GM23338 (cell line): ENCODE measurements at regions not wholly inside any gene's neighbourhood (a gene's known extent, or its start where the extent isn't known, plus 50 kb on each side); places are given as distances from the start of the nearest gene placed in this dataset.

Source experiments
- ATAC-seq: fragments of 200-7000 bp; cut with Tn5 transposase; 3 replicates; pipeline ENCODE4 v1.9.1; 2020
- DNase-seq: peaks from one replicate; pipeline ENCODE4 v3.0.0-alpha.2; 2015; ENCODE audit warnings: low spot score
- H2AFZ ChIP-seq: fragments of 200-600 bp; sonication (generic); 2 replicates; pipeline ENCODE4 v1.8.0; 2016; ENCODE audit warnings: antibody characterized with exemption, mild to moderate bottlenecking, moderate library complexity
- H3F3A ChIP-seq: fragments of 200-600 bp; sonication (generic); replicated peaks from 2 replicates; pipeline ENCODE4 v1.8.0; 2017; ENCODE audit warnings: antibody characterized with exemption, mixed run types, low read depth
- H3K27ac ChIP-seq: fragments of 200-600 bp; sonication (generic); 2 replicates; pipeline ENCODE4 v1.6.1; 2016; ENCODE audit warnings: low read depth
- H3K27me3 ChIP-seq: fragments of 200-600 bp; sonication (generic); 2 replicates; pipeline ENCODE4 v1.8.0; 2016; ENCODE audit warnings: mild to moderate bottlenecking, mixed run types, moderate library complexity; ENCODE audit not compliant: insufficient read depth
- H3K36me3 ChIP-seq: fragments of 200-600 bp; sonication (generic); 2 replicates; pipeline ENCODE4 v1.8.0; 2016; ENCODE audit warnings: mild to moderate bottlenecking; ENCODE audit not compliant: insufficient read depth
- H3K4me1 ChIP-seq: fragments of 200-600 bp; sonication (generic); 2 replicates; pipeline ENCODE4 v1.8.0; 2016; ENCODE audit warnings: mild to moderate bottlenecking, moderate library complexity; ENCODE audit not compliant: insufficient read depth
- H3K4me2 ChIP-seq: fragments of 200-600 bp; sonication (generic); 2 replicates; pipeline ENCODE4 v1.7.1; 2017; ENCODE audit warnings: mixed run types
- H3K4me3 ChIP-seq: fragments of 200-600 bp; sonication (generic); 2 replicates; pipeline ENCODE4 v1.6.1; 2016; ENCODE audit warnings: mixed run types
- H3K79me2 ChIP-seq: fragments of 200-600 bp; sonication (generic); replicated peaks from 2 replicates; pipeline ENCODE4 v1.8.0; 2017; ENCODE audit warnings: mild to moderate bottlenecking; ENCODE audit not compliant: insufficient read depth
- H3K9me2 ChIP-seq: fragments of 200-600 bp; sonication (generic); 2 replicates; pipeline ENCODE4 v1.8.0; 2017; ENCODE audit not compliant: insufficient read depth
- H4K20me1 ChIP-seq: fragments of 200-600 bp; sonication (generic); replicated peaks from 2 replicates; pipeline ENCODE4 v1.8.0; 2017; ENCODE audit warnings: mild to moderate bottlenecking; ENCODE audit not compliant: insufficient read depth
- H3K27ac Mint-ChIP-seq: 2 replicates; pipeline ENCODE4 v1.8.0; 2020; ENCODE audit warnings: inconsistent platforms, mild to moderate bottlenecking, moderate library complexity, mixed read lengths
- H3K27me3 Mint-ChIP-seq: 3 replicates; pipeline ENCODE4 v1.8.0; 2022; ENCODE audit warnings: low read depth, mild to moderate bottlenecking, moderate library complexity, mixed read lengths, inconsistent platforms; ENCODE audit not compliant: insufficient read depth, poor library complexity
- H3K36me3 Mint-ChIP-seq: 3 replicates; pipeline ENCODE4 v1.8.0; 2021; ENCODE audit warnings: low read depth, mild to moderate bottlenecking, inconsistent platforms, moderate library complexity, mixed read lengths
- H3K4me1 Mint-ChIP-seq: 3 replicates; pipeline ENCODE4 v1.8.0; 2020; ENCODE audit warnings: mild to moderate bottlenecking, inconsistent platforms, mixed read lengths
- H3K4me3 Mint-ChIP-seq: 3 replicates; pipeline ENCODE4 v1.8.0; 2021; ENCODE audit warnings: moderate library complexity, mild to moderate bottlenecking, inconsistent platforms, mixed read lengths
- H3K9me3 Mint-ChIP-seq: 3 replicates; pipeline ENCODE4 v1.8.0; 2020; ENCODE audit warnings: moderate library complexity, mild to moderate bottlenecking, inconsistent platforms, mixed read lengths
- CREB1 ChIP-seq: fragments of 250-450 bp; sonication (Bioruptor Pico); IDR thresholded peaks from 2 replicates; pipeline ENCODE4 v1.5.0; 2020; ENCODE audit warnings: low read depth, mild to moderate bottlenecking, moderate library complexity
- CTCF ChIP-seq, 2 experiments: fragments of 200-600 bp in 1 of 2; sonication (generic) in 1 of 2; conservative IDR thresholded peaks; 2 replicates each; pipeline versions ENCODE4 v1.5.1 to v1.6.1; 2016 to 2017; ENCODE audit warnings: antibody characterized with exemption in 2 of 2, low read depth in 2 of 2, mild to moderate bottlenecking in 2 of 2, moderate library complexity in 1 of 2
- ETS1 ChIP-seq: IDR thresholded peaks from 2 replicates; pipeline ENCODE4 v1.6.1; 2016; ENCODE audit warnings: antibody characterized with exemption
- EZH2 ChIP-seq: fragments of 200-600 bp; sonication (generic); IDR thresholded peaks from one replicate; pipeline ENCODE4 v1.8.0; 2017; ENCODE audit warnings: antibody characterized with exemption, mild to moderate bottlenecking, low read depth; ENCODE audit not compliant: unreplicated experiment
- EZH2phosphoT487 ChIP-seq: fragments of 200-600 bp; sonication (generic); IDR thresholded peaks from one replicate; pipeline ENCODE4 v1.8.1; 2018; ENCODE audit warnings: antibody characterized with exemption; ENCODE audit not compliant: unreplicated experiment
- JUNB ChIP-seq: IDR thresholded peaks from one replicate; pipeline ENCODE4 v1.6.1; 2016; ENCODE audit warnings: antibody characterized with exemption; ENCODE audit not compliant: unreplicated experiment
- NANOG ChIP-seq: IDR thresholded peaks from 2 replicates; pipeline ENCODE4 v1.6.1; 2016; ENCODE audit warnings: antibody characterized with exemption, borderline replicate concordance
- POLR2AphosphoS5 ChIP-seq: IDR thresholded peaks from 2 replicates; pipeline ENCODE4 v1.6.1; 2016; ENCODE audit warnings: antibody characterized with exemption, low read depth
- REST ChIP-seq: IDR thresholded peaks from one replicate; pipeline ENCODE4 v1.6.1; 2018; ENCODE audit warnings: antibody characterized with exemption; ENCODE audit not compliant: unreplicated experiment
- STAT1 ChIP-seq: IDR thresholded peaks from one replicate; pipeline ENCODE4 v1.6.1; 2016; ENCODE audit warnings: antibody characterized with exemption; ENCODE audit not compliant: unreplicated experiment
- ZNF114 ChIP-seq: fragments of 250-450 bp; sonication (Bioruptor Pico); IDR thresholded peaks from 2 replicates; pipeline ENCODE4 v1.5.0; 2020; ENCODE audit warnings: mild to moderate bottlenecking, moderate library complexity
- ZNF331 ChIP-seq: fragments of 250-450 bp; sonication (Bioruptor Pico); IDR thresholded peaks from 2 replicates; pipeline ENCODE4 v1.5.0; 2020; ENCODE audit warnings: low read depth, mild to moderate bottlenecking, moderate library complexity
- ZNF462 ChIP-seq: fragments of 250-450 bp; sonication (Bioruptor Pico); IDR thresholded peaks from 2 replicates; pipeline ENCODE4 v1.5.0; 2020; ENCODE audit warnings: mild to moderate bottlenecking, moderate library complexity

GRCh38 chr4:119765951-119766350 is 137.3 kb upstream of the PDE5A start:
- Histone ChIP-seq H3K4me1 (no peaks in the 10 kb centered on the region), H3K27me3 (no peaks in the 10 kb centered on the region), H4K20me1 (no peaks in the 10 kb centered on the region), H3F3A (no peaks in the 10 kb centered on the region), H3K4me3 (no peak overlapping the region), H2AFZ (no peak overlapping the region), H3K36me3 (no peaks in the 10 kb centered on the region), H3K4me2 (no peak overlapping the region), H3K9me2 (peaks cover 3% of the 10 kb centered on the region; the same call in 1 of the 2 replicates), H3K27ac (no peak overlapping the region), H3K79me2 (no peaks in the 10 kb centered on the region)
- Mint-ChIP-seq H3K27me3 (peaks cover 3% of the 10 kb centered on the region), H3K27ac (no peak overlapping the region), H3K4me1 (no peaks in the 10 kb centered on the region), H3K4me3 (no peak overlapping the region), H3K9me3 (no peaks in the 10 kb centered on the region), H3K36me3 (no peaks in the 10 kb centered on the region)
- no peak for DNase-seq
- ATAC-seq: no peak
- TF ChIP-seq CREB1: no peak
- no peak for TF ChIP-seq REST
- no peak for TF ChIP-seq JUNB
- TF ChIP-seq ETS1: no peak
- no peak for TF ChIP-seq STAT1
- TF ChIP-seq EZH2phosphoT487: no peak
- no peak for TF ChIP-seq ZNF114
- no peak for TF ChIP-seq CTCF (conservative IDR thresholded peaks at IDR 0.05; ENCODE audit: low read depth in 2 of 2)
- no peak for TF ChIP-seq EZH2
- TF ChIP-seq NANOG: no peak
- no peak for TF ChIP-seq POLR2AphosphoS5
- no peak for TF ChIP-seq ZNF331
- TF ChIP-seq ZNF462 (CRISPR knock-in tag): no peak
